ENCODE measurements at regions not wholly inside any gene's neighbourhood (a gene's known extent, or its start where the extent isn't known, plus 50 kb on each side); places are given as distances from the start of the nearest gene placed in this dataset.

- H3K4me3 ChIP-seq (ENCODE audit: low read depth, low read length): no peak overlapping the region
- TF ChIP-seq CTCF (conservative IDR thresholded peaks at IDR 0.05; ENCODE audit: low read depth, low read length): no peak
- DNase-seq (ENCODE audit: low read depth): peak; percentile 30
Observed at GRCh38 chr3:102024270-102024904, 175.1 kb downstream of the NFKBIZ start.

- DNase-seq (ENCODE audit: low read depth): no peak
- no peak for TF ChIP-seq CTCF (conservative IDR thresholded peaks at IDR 0.05; ENCODE audit: low read depth, low read length)
- H3K4me3 ChIP-seq (ENCODE audit: low read depth, low read length): no peak overlapping the region
Observed at GRCh38 chr3:102025606-102026270, 176.4 kb downstream of the NFKBIZ start.

- TF ChIP-seq CTCF (conservative IDR thresholded peaks at IDR 0.05; ENCODE audit: low read depth, low read length): no peak
- no peak overlapping the region for H3K4me3 ChIP-seq (ENCODE audit: low read depth, low read length)
Observed at GRCh38 chr3:102026656-102027055, 177.3 kb downstream of the NFKBIZ start.

GRCh38 chr3:102030661-102031060 lies 181.3 kb downstream of the NFKBIZ start:
- TF ChIP-seq CTCF (conservative IDR thresholded peaks at IDR 0.05; ENCODE audit: low read depth, low read length): no peak
- DNase-seq (ENCODE audit: low read depth): no peak
- no peak overlapping the region for H3K4me3 ChIP-seq (ENCODE audit: low read depth, low read length)

More at GRCh38 chr3:102026656-102027055, 177.3 kb downstream of the NFKBIZ start:
- DNase-seq (ENCODE audit: low read depth): no peak

GRCh38 chr3:102031834-102032233 lies 182.5 kb downstream of the NFKBIZ start:
- no peak for DNase-seq (ENCODE audit: low read depth)
- no peak for TF ChIP-seq CTCF (conservative IDR thresholded peaks at IDR 0.05; ENCODE audit: low read depth, low read length)

GRCh38 chr3:102032491-102033383 lies 183.4 kb downstream of the NFKBIZ start:
- no peak overlapping the region for H3K4me3 ChIP-seq (ENCODE audit: low read depth, low read length)
- DNase-seq (ENCODE audit: low read depth): no peak
- no peak for TF ChIP-seq CTCF (conservative IDR thresholded peaks at IDR 0.05; ENCODE audit: low read depth, low read length)

More at GRCh38 chr3:102031834-102032233, 182.5 kb downstream of the NFKBIZ start:
- H3K4me3 ChIP-seq (ENCODE audit: low read depth, low read length): no peak overlapping the region
